ENCODE measurements at regions not wholly inside any gene's neighbourhood (a gene's known extent, or its start where the extent isn't known, plus 50 kb on each side); places are given as distances from the start of the nearest gene placed in this dataset.
"Not testable (repeated sequence)": the region's sequence is repeated elsewhere in the genome, so short reads cannot be mapped to it uniquely, and the experiment has no call there.

- Histone ChIP-seq H3K27ac (ENCODE audit: low read depth, low read length, poor library complexity, severe bottlenecking) (no peak overlapping the region), H4K20me1 (ENCODE audit: insufficient read depth, low read length) (no peaks in the 10 kb centered on the region), H3K4me1 (ENCODE audit: insufficient read depth, low read length, poor library complexity, severe bottlenecking) (no peaks in the 10 kb centered on the region), H3K4me2 (ENCODE audit: low read length) (no peak overlapping the region), H3K9me2 (ENCODE audit: insufficient read depth, low read length) (no peaks in the 10 kb centered on the region), H3K79me2 (ENCODE audit: insufficient read depth, low read depth, low read length) (no peaks in the 10 kb centered on the region), H3K36me3 (ENCODE audit: insufficient read depth, low read length) (no peaks in the 10 kb centered on the region), H3K9me3 (ENCODE audit: low read length) (peaks cover 22% of the 10 kb centered on the region), H2AFZ (ENCODE audit: low read length) (no peak overlapping the region), H3K4me3 (ENCODE audit: low read depth, low read length, poor library complexity, severe bottlenecking) (no peak overlapping the region)
- no TSS peak for BruUV-seq (replicated peaks)
- intact Hi-C loops (cut with micrococcal nuclease; ENCODE audit: unreplicated experiment) = no loop called here
- ChIA-PET CTCF (ENCODE audit: unreplicated experiment) (no interaction called here), POLR2A (interaction anchor here (0.6 kb wide), 1 partner anchor 744 kb away, joined by 3 read pairs; no protein-coding TSS in a partner anchor)
- no peak for DNase-seq (ENCODE audit: low spot score)
- TF ChIP-seq EZH2phosphoT487 (IDR thresholded peaks at IDR 0.05; ENCODE audit: borderline replicate concordance, low read depth, low read length) (no peak), CTCF (conservative IDR thresholded peaks at IDR 0.05; ENCODE audit: low read length) (no peak)
These were observed 82.7 kb upstream of the SLC6A11 start for GRCh38 chr3:10733297-10733696.

GRCh38 chr3:10736444-10736843 lies 79.6 kb upstream of the SLC6A11 start:
- H2AFZ ChIP-seq (ENCODE audit: low read length); H3K36me3 ChIP-seq (ENCODE audit: insufficient read depth, low read length); POLR2A ChIA-PET; H3K27ac ChIP-seq (ENCODE audit: low read depth, low read length, poor library complexity, severe bottlenecking); H3K4me1 ChIP-seq (ENCODE audit: insufficient read depth, low read length, poor library complexity, severe bottlenecking); DNase-seq (ENCODE audit: low spot score); H3K4me3 ChIP-seq (ENCODE audit: low read depth, low read length, poor library complexity, severe bottlenecking); intact Hi-C loops (cut with micrococcal nuclease; ENCODE audit: unreplicated experiment); H4K20me1 ChIP-seq (ENCODE audit: insufficient read depth, low read length); BruUV-seq (replicated peaks); H3K79me2 ChIP-seq (ENCODE audit: insufficient read depth, low read depth, low read length); H3K9me2 ChIP-seq (ENCODE audit: insufficient read depth, low read length); CTCF ChIA-PET (ENCODE audit: unreplicated experiment); H3K4me2 ChIP-seq (ENCODE audit: low read length): not testable (repeated sequence)
- H3K9me3 ChIP-seq (ENCODE audit: low read length) = peaks cover 22% of the 10 kb centered on the region

GRCh38 chr3:10737785-10738184 lies 78.2 kb upstream of the SLC6A11 start:
- intact Hi-C loops (cut with micrococcal nuclease; ENCODE audit: unreplicated experiment) = no loop called here
- H3K9me2 ChIP-seq (ENCODE audit: insufficient read depth, low read length) = no peaks in the 10 kb centered on the region
- no peaks in the 10 kb centered on the region for H3K36me3 ChIP-seq (ENCODE audit: insufficient read depth, low read length)
- ChIA-PET CTCF (ENCODE audit: unreplicated experiment) (no interaction called here), POLR2A (no interaction called here)
- no peak overlapping the region for H2AFZ ChIP-seq (ENCODE audit: low read length)
- TF ChIP-seq CTCF (conservative IDR thresholded peaks at IDR 0.05; ENCODE audit: low read length) (no peak), EZH2phosphoT487 (IDR thresholded peaks at IDR 0.05; ENCODE audit: borderline replicate concordance, low read depth, low read length) (no peak)
- no peak for DNase-seq (ENCODE audit: low spot score)
- H3K4me3 ChIP-seq (ENCODE audit: low read depth, low read length, poor library complexity, severe bottlenecking) = no peak overlapping the region
- no peaks in the 10 kb centered on the region for H3K4me1 ChIP-seq (ENCODE audit: insufficient read depth, low read length, poor library complexity, severe bottlenecking)
- H3K27ac ChIP-seq (ENCODE audit: low read depth, low read length, poor library complexity, severe bottlenecking) = no peak overlapping the region
- no TSS peak for BruUV-seq (replicated peaks)
- no peak overlapping the region for H3K4me2 ChIP-seq (ENCODE audit: low read length)
- H3K9me3 ChIP-seq (ENCODE audit: low read length) = peaks cover 16% of the 10 kb centered on the region; the same call in 1 of the 2 replicates
- no peaks in the 10 kb centered on the region for H4K20me1 ChIP-seq (ENCODE audit: insufficient read depth, low read length)
- no peaks in the 10 kb centered on the region for H3K79me2 ChIP-seq (ENCODE audit: insufficient read depth, low read depth, low read length)

All from OCI-LY7 (cell line).